Heart left ventricle (tissue), 13 donors: ENCODE measurements at regions not wholly inside any gene's neighbourhood (a gene's known extent, or its start where the extent isn't known, plus 50 kb on each side); places are given as distances from the start of the nearest gene placed in this dataset.

ENCODE experiments used
- POLR2A ChIP-seq, 2 donors: fragments of 450-650 bp; IDR thresholded peaks; one replicate each; pipeline ENCODE4 v1.6.1; 2017; ENCODE audit warnings: antibody characterized with exemption in 2 of 2, mild to moderate bottlenecking in 2 of 2, moderate library complexity in 2 of 2
- TF ChIP-seq, protein P1 (sequence below), 12 donors: fragments of 200-600 bp; sonication (generic) in 4 of 12; IDR thresholded peaks; one replicate each; pipeline versions ENCODE4 v1.5.0 to v1.8.0; 2018 to 2022; ENCODE audit warnings: antibody characterized with exemption in 12 of 12, mild to moderate bottlenecking in 5 of 12
- donor health status: ischemic (EF 13 %, LVEDD 7.1; RV severe dilation, severe dysfunction).
- donor health status: DM: no; HTN: yes; CAD: no.
- donor health status: DM: no; HTN: no; CAD: no.
- donor health status: ischemic (EF 25% LVEDD 6.9; RV normal size, moderate dysfunction).
- donor health status: ischemic (EF 25% LVEDD 5.7; RV mildly dilated, moderate dysfunction).
- donor health status: ischemic (EF 35%, LVEDD 5.7; RV mildly dilated, moderate dysfunction).
- donor health status: nonischemic (EF 11% LVEDD 7.7; RV severe dilation, severe dysfunction).
- donor health status: DM: yes; HTN: yes; CAD: no.
- donor health status: PGD.
- donor health status: ischemic (EF 29% LVEDD 5.4; RV normal size, mild dysfunction).
- donor health status: nonischemic (EF 23%, LVEDD 6.1; RV moderate dilation, normal function).

DNA sequence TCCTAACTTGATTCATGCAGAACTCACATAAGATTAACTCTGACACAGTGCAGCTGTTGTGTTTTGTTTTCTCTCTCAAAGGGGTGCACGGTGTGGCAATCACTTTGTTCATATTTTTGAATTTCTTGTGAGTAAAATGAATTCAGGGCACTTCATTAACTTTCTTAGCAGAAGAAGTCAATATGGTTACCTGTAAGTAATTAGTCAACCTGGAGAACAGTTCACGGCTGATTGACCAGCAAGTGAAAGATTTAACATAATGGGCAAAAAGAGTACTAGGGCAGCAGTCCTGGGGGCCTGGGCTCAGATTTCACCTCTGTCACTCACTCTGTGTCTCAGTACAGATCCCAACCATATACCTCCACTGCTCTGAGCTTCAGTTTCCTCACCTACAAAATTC is 102.4 kb upstream of the SPTLC3 start:
- no peak for TF ChIP-seq POLR2A (IDR thresholded peaks at IDR 0.05)
- TF ChIP-seq, protein P1, sequence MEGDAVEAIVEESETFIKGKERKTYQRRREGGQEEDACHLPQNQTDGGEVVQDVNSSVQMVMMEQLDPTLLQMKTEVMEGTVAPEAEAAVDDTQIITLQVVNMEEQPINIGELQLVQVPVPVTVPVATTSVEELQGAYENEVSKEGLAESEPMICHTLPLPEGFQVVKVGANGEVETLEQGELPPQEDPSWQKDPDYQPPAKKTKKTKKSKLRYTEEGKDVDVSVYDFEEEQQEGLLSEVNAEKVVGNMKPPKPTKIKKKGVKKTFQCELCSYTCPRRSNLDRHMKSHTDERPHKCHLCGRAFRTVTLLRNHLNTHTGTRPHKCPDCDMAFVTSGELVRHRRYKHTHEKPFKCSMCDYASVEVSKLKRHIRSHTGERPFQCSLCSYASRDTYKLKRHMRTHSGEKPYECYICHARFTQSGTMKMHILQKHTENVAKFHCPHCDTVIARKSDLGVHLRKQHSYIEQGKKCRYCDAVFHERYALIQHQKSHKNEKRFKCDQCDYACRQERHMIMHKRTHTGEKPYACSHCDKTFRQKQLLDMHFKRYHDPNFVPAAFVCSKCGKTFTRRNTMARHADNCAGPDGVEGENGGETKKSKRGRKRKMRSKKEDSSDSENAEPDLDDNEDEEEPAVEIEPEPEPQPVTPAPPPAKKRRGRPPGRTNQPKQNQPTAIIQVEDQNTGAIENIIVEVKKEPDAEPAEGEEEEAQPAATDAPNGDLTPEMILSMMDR (IDR thresholded peaks at IDR 0.05), result no peak
